ENCODE measurements at regions not wholly inside any gene's neighbourhood (a gene's known extent, or its start where the extent isn't known, plus 50 kb on each side); places are given as distances from the start of the nearest gene placed in this dataset.

GRCh38 chr6:4503700-4504099 is 272.5 kb upstream of the CDYL start:
- no peak overlapping the region for H2AFZ ChIP-seq
- peak overlapping the region; percentile 82 for H3K27ac Mint-ChIP-seq
- no peak overlapping the region; the same call in 1 of the 2 replicates for H3K27ac ChIP-seq (ENCODE audit: low read depth)
- no peaks in the 10 kb centered on the region for H3K79me2 ChIP-seq (replicated peaks; ENCODE audit: insufficient read depth)
- H3K27me3 Mint-ChIP-seq (ENCODE audit: insufficient read depth, low read depth, poor library complexity): peaks cover 2% of the 10 kb centered on the region
- H3K36me3 ChIP-seq (ENCODE audit: insufficient read depth): no peaks in the 10 kb centered on the region
- peaks cover 34% of the 10 kb centered on the region for H3K36me3 Mint-ChIP-seq (ENCODE audit: low read depth)
- peaks cover 39% of the 10 kb centered on the region for H3K4me1 Mint-ChIP-seq
- TF ChIP-seq ZNF462 (CRISPR knock-in tag; IDR thresholded peaks at IDR 0.05): peak; percentile 100
- no peak for TF ChIP-seq EZH2 (IDR thresholded peaks at IDR 0.05; ENCODE audit: low read depth, unreplicated experiment)
- no peak for TF ChIP-seq EZH2phosphoT487 (IDR thresholded peaks at IDR 0.05; ENCODE audit: unreplicated experiment)
- TF ChIP-seq CTCF (conservative IDR thresholded peaks at IDR 0.05; ENCODE audit: low read depth in 2 of 2): no peak
- no peak for TF ChIP-seq POLR2AphosphoS5 (IDR thresholded peaks at IDR 0.05; ENCODE audit: low read depth)
- no peak for TF ChIP-seq JUNB (IDR thresholded peaks at IDR 0.05; ENCODE audit: unreplicated experiment)
- no peak for TF ChIP-seq ZNF331 (CRISPR knock-in tag; IDR thresholded peaks at IDR 0.05; ENCODE audit: low read depth)
- TF ChIP-seq CREB1 (CRISPR knock-in tag; IDR thresholded peaks at IDR 0.05; ENCODE audit: low read depth): 0 out of 2 replicates have a peak, but pooled peaks have one; percentile 16
- no peak for TF ChIP-seq ETS1 (IDR thresholded peaks at IDR 0.05)
- TF ChIP-seq STAT1 (IDR thresholded peaks at IDR 0.05; ENCODE audit: unreplicated experiment): no peak
- TF ChIP-seq REST (IDR thresholded peaks at IDR 0.05; ENCODE audit: unreplicated experiment): peak; percentile 9
- peak; percentile 79; the same call in 1 of the 2 replicates for TF ChIP-seq NANOG (IDR thresholded peaks at IDR 0.05; ENCODE audit: borderline replicate concordance)
- TF ChIP-seq ZNF114 (CRISPR knock-in tag; IDR thresholded peaks at IDR 0.05): peak; percentile 99; the same call in 1 of the 2 replicates
- no peaks in the 10 kb centered on the region for H3K27me3 ChIP-seq (ENCODE audit: insufficient read depth)
- H3F3A ChIP-seq (replicated peaks; ENCODE audit: low read depth): 0 out of 2 replicates have a peak, but pooled peaks cover 5% of the 10 kb centered on the region
- peak overlapping the region; percentile 12 for H3K4me2 ChIP-seq
- H3K4me3 ChIP-seq: no peak overlapping the region
- no peaks in the 10 kb centered on the region for H4K20me1 ChIP-seq (replicated peaks; ENCODE audit: insufficient read depth)
- peak overlapping the region; percentile 28; the same call in 1 of the 3 replicates for H3K4me3 Mint-ChIP-seq
- H3K4me1 ChIP-seq (ENCODE audit: insufficient read depth): peaks cover 24% of the 10 kb centered on the region
- ATAC-seq: peak; percentile 97
- peaks cover 22% of the 10 kb centered on the region; the same call in 2 of the 3 replicates for H3K9me3 Mint-ChIP-seq
- peaks cover 34% of the 10 kb centered on the region for H3K9me2 ChIP-seq (ENCODE audit: insufficient read depth)
- peak; percentile 35 for DNase-seq (ENCODE audit: low spot score)

Data from GM23338 (cell line).